ENCODE measurements at regions not wholly inside any gene's neighbourhood (a gene's known extent, or its start where the extent isn't known, plus 50 kb on each side); places are given as distances from the start of the nearest gene placed in this dataset.

DNA sequence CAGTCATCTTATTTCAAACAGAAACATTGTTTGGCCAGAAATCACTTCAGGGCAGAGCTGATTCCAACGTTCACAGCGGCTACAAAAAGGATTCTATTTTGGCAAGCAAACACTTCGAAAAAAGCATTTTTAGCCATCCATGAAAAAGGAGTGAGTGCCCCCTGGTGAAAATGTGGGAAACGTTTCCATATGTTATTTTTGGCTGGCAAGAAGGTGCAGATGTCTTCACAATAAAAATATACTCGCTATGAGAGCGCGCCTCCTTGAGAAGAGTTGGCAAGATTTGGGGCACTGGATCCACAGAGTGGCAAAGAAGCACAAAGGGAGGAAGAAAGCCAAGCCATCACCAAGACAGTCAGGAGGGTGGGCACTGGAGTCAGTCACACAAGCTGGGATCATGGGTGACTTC lies 191.1 kb downstream of the CHD9NB start:
- DNase-seq (ENCODE audit: low read depth, low spot score), result no peak
- no peak for TF ChIP-seq EZH2 (IDR thresholded peaks at IDR 0.05; ENCODE audit: low read length)
- TF ChIP-seq, protein P1, sequence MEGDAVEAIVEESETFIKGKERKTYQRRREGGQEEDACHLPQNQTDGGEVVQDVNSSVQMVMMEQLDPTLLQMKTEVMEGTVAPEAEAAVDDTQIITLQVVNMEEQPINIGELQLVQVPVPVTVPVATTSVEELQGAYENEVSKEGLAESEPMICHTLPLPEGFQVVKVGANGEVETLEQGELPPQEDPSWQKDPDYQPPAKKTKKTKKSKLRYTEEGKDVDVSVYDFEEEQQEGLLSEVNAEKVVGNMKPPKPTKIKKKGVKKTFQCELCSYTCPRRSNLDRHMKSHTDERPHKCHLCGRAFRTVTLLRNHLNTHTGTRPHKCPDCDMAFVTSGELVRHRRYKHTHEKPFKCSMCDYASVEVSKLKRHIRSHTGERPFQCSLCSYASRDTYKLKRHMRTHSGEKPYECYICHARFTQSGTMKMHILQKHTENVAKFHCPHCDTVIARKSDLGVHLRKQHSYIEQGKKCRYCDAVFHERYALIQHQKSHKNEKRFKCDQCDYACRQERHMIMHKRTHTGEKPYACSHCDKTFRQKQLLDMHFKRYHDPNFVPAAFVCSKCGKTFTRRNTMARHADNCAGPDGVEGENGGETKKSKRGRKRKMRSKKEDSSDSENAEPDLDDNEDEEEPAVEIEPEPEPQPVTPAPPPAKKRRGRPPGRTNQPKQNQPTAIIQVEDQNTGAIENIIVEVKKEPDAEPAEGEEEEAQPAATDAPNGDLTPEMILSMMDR (optimal IDR thresholded peaks at IDR 0.05 in 1 of 3, IDR thresholded peaks at IDR 0.05 in 1 of 3, conservative IDR thresholded peaks at IDR 0.05 in 1 of 3; ENCODE audit: extremely low read depth in 1 of 3, insufficient read depth in 2 of 3, low read length in 3 of 3), result peak; percentile 30 to 43 (median 38)
- FAIRE-seq, result no peak
- Histone ChIP-seq H3K4me2 (ENCODE audit: control insufficient read depth, extremely low read depth, insufficient read depth, low read depth, low read length) (no peak overlapping the region), H3K4me3 (ENCODE audit: control insufficient read depth in 2 of 3, extremely low read depth in 1 of 3, insufficient read depth in 2 of 3, low read depth in 1 of 3, low read length in 3 of 3) (no peak overlapping the region), H2AFZ (ENCODE audit: control insufficient read depth, low read length) (no peak overlapping the region), H3K9ac (ENCODE audit: control insufficient read depth, extremely low read depth, insufficient read depth, low read length) (no peak overlapping the region), H4K20me1 (ENCODE audit: control insufficient read depth, extremely low read depth, insufficient read depth, low read length) (no peaks in the 10 kb centered on the region), H3K27me3 (ENCODE audit: control insufficient read depth, extremely low read depth, insufficient read depth, low read length) (no peaks in the 10 kb centered on the region), H3K36me3 (ENCODE audit: control insufficient read depth in 2 of 2, extremely low read depth in 1 of 2, insufficient read depth in 2 of 2, low read length in 2 of 2) (no peaks in the 10 kb centered on the region), H3K9me3 (ENCODE audit: control insufficient read depth, low read depth, low read length) (no peaks in the 10 kb centered on the region), H3K4me1 (ENCODE audit: control insufficient read depth, extremely low read depth, insufficient read depth, low read length) (no peaks in the 10 kb centered on the region), H3K79me2 (ENCODE audit: control insufficient read depth, insufficient read depth, low read length) (no peaks in the 10 kb centered on the region), H3K27ac (ENCODE audit: control insufficient read depth, insufficient read depth, low read length) (no peak overlapping the region), H3K9me1 (ENCODE audit: control insufficient read depth, extremely low read depth, insufficient read depth, low read length) (no peaks in the 10 kb centered on the region)
- dilution Hi-C loops (cut with MboI; ENCODE audit: extremely low pct_ligation_motif_present, low sequenced_read_pairs), result no loop called here

DNA sequence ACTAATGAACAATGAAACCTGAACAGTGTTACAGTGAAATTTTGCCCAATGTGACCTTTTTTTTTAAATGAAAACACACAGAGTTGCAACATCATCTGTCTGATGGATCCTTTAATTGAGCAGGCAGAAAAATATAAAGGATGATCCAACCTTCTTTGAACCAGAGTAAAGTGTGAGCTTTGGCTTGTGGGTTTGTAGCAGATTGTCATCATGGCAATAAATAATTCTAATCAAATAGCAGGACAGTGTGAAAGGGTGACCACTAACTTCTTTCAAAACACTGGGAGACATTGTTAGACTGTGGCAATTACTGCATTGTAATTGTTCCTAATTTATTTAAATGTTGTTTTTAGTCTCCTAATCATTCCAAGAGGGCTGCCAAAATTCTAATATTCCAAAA lies 197.2 kb downstream of the CHD9NB start:
- no peaks in the 10 kb centered on the region for H4K20me1 ChIP-seq (ENCODE audit: control insufficient read depth, extremely low read depth, insufficient read depth, low read length)

More for the DNA sequence above, 197.2 kb downstream of the CHD9NB start:
- no peak overlapping the region for H2AFZ ChIP-seq (ENCODE audit: control insufficient read depth, low read length)
- H3K4me3 ChIP-seq (ENCODE audit: control insufficient read depth in 2 of 3, extremely low read depth in 1 of 3, insufficient read depth in 2 of 3, low read depth in 1 of 3, low read length in 3 of 3), result no peak overlapping the region
- H3K4me1 ChIP-seq (ENCODE audit: control insufficient read depth, extremely low read depth, insufficient read depth, low read length), result no peaks in the 10 kb centered on the region
- TF ChIP-seq, protein P1 (optimal IDR thresholded peaks at IDR 0.05 in 1 of 3, IDR thresholded peaks at IDR 0.05 in 1 of 3, conservative IDR thresholded peaks at IDR 0.05 in 1 of 3; ENCODE audit: extremely low read depth in 1 of 3, insufficient read depth in 2 of 3, low read length in 3 of 3), result no peak
- no peak for TF ChIP-seq EZH2 (IDR thresholded peaks at IDR 0.05; ENCODE audit: low read length)
- H3K27ac ChIP-seq (ENCODE audit: control insufficient read depth, insufficient read depth, low read length), result no peak overlapping the region
- no peaks in the 10 kb centered on the region for H3K79me2 ChIP-seq (ENCODE audit: control insufficient read depth, insufficient read depth, low read length)
- no peaks in the 10 kb centered on the region for H3K27me3 ChIP-seq (ENCODE audit: control insufficient read depth, extremely low read depth, insufficient read depth, low read length)
- H3K4me2 ChIP-seq (ENCODE audit: control insufficient read depth, extremely low read depth, insufficient read depth, low read depth, low read length), result no peak overlapping the region
- H3K9me3 ChIP-seq (ENCODE audit: control insufficient read depth, low read depth, low read length), result no peaks in the 10 kb centered on the region
- H3K9ac ChIP-seq (ENCODE audit: control insufficient read depth, extremely low read depth, insufficient read depth, low read length), result no peak overlapping the region
- FAIRE-seq (no peak), DNase-seq (ENCODE audit: low read depth, low spot score) (no peak)
- dilution Hi-C loops (cut with MboI; ENCODE audit: extremely low pct_ligation_motif_present, low sequenced_read_pairs), result no loop called here
- no peaks in the 10 kb centered on the region for H3K36me3 ChIP-seq (ENCODE audit: control insufficient read depth in 2 of 2, extremely low read depth in 1 of 2, insufficient read depth in 2 of 2, low read length in 2 of 2)
- H3K9me1 ChIP-seq (ENCODE audit: control insufficient read depth, extremely low read depth, insufficient read depth, low read length), result no peaks in the 10 kb centered on the region

Measured in keratinocyte (primary cell).